ENCODE measurements at regions not wholly inside any gene's neighbourhood (a gene's known extent, or its start where the extent isn't known, plus 50 kb on each side); places are given as distances from the start of the nearest gene placed in this dataset.

DNA sequence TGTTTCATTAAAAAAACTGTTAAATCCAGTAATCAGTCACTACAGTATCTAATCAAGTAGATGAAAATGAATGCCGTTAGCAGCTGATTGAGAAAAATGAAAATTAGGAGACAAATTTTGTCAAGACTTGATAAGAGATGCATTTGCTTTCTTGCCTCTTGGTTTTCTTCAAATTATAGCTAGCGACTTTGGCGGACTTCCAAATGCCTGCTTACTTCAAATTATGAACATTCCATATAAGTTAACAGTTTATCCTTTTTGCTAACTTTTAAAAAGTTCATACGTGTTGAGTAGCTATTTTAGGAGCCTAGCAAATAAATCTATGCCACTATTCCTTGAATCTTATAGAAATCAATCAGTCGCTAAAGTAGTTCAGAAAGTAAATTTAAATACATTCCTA lies 58.8 kb downstream of the PPP4R3C start:
- DNase-seq: no peak
- Histone ChIP-seq H3K4me1 (no peaks in the 10 kb centered on the region), H3K27ac (no peak overlapping the region), H3K4me3 (no peak overlapping the region), H3K27me3 (no peaks in the 10 kb centered on the region), H3K36me3 (no peaks in the 10 kb centered on the region), H3K9me3 (no peaks in the 10 kb centered on the region)
- TF ChIP-seq CTCF (IDR thresholded peaks at IDR 0.05) (no peak), POLR2A (IDR thresholded peaks at IDR 0.05) (no peak)

- TF ChIP-seq POLR2A (IDR thresholded peaks at IDR 0.05) (no peak), CTCF (IDR thresholded peaks at IDR 0.05) (no peak)
- DNase-seq: no peak
- Histone ChIP-seq H3K27me3 (no peaks in the 10 kb centered on the region), H3K27ac (no peak overlapping the region), H3K4me3 (no peak overlapping the region), H3K4me1 (no peaks in the 10 kb centered on the region), H3K9me3 (no peaks in the 10 kb centered on the region), H3K36me3 (no peaks in the 10 kb centered on the region)
Measured at GRCh38 chrX:27399146-27399456, 64.0 kb downstream of the PPP4R3C start.

GRCh38 chrX:27391623-27392022 lies 71.5 kb downstream of the PPP4R3C start:
- no peak for DNase-seq
- no peaks in the 10 kb centered on the region for H3K9me3 ChIP-seq
- TF ChIP-seq POLR2A (IDR thresholded peaks at IDR 0.05) (no peak), CTCF (IDR thresholded peaks at IDR 0.05) (no peak)
- H3K4me3 ChIP-seq: no peak overlapping the region
- H3K27ac ChIP-seq: no peak overlapping the region
- H3K4me1 ChIP-seq: no peaks in the 10 kb centered on the region
- H3K36me3 ChIP-seq: no peaks in the 10 kb centered on the region
- no peaks in the 10 kb centered on the region for H3K27me3 ChIP-seq

GRCh38 chrX:27381419-27381818 lies 81.7 kb downstream of the PPP4R3C start:
- no peak for DNase-seq

DNA sequence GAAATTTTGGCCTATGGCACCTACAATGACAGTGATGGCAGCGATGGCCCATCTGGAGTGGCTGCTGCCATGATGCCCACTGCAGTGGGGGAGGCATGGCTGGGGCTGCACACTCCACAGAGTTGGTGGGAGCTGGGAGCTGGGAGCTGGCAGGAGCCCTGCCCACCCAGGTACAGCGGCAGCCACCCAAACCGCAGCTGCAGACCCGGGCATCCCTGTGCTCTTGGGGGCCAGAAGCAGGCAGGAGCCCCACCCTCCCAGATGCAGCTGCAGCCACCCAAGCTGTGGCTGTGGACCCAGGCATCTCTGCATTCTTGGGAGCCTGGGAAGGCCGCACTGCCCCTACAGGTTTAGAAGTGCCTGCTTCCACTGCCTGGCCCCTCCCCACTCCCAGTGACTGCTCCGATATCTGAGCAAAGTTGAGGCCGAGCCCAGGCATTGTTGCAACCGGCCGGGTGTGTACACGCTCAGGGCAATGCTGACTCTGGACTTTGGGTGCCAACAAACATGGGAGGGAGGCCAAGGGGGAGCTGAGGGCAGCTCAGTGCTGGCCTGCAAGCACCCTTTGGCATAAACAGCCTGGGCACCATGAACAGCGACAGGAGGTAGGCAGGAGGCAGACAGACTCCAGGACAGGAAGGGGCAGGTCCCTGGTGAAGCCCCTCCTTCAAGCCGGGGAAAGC lies 82.8 kb downstream of the PPP4R3C start:
- no peaks in the 10 kb centered on the region for H3K36me3 ChIP-seq
- no peak for DNase-seq
- H3K4me1 ChIP-seq: no peaks in the 10 kb centered on the region
- no peak overlapping the region for H3K4me3 ChIP-seq
- H3K9me3 ChIP-seq: no peaks in the 10 kb centered on the region
- H3K27me3 ChIP-seq: no peaks in the 10 kb centered on the region
- H3K27ac ChIP-seq: no peak overlapping the region
- TF ChIP-seq POLR2A (IDR thresholded peaks at IDR 0.05) (no peak), CTCF (IDR thresholded peaks at IDR 0.05) (no peak)

More at GRCh38 chrX:27381419-27381818, 81.7 kb downstream of the PPP4R3C start:
- TF ChIP-seq CTCF (IDR thresholded peaks at IDR 0.05) (no peak), POLR2A (IDR thresholded peaks at IDR 0.05) (no peak)
- Histone ChIP-seq H3K4me1 (no peaks in the 10 kb centered on the region), H3K4me3 (no peak overlapping the region), H3K9me3 (no peaks in the 10 kb centered on the region), H3K36me3 (no peaks in the 10 kb centered on the region), H3K27me3 (no peaks in the 10 kb centered on the region), H3K27ac (no peak overlapping the region)

GRCh38 chrX:27354021-27354420 lies 109.1 kb downstream of the PPP4R3C start:
- TF ChIP-seq POLR2A (IDR thresholded peaks at IDR 0.05): no peak
- no peaks in the 10 kb centered on the region for H3K36me3 ChIP-seq
- H3K9me3 ChIP-seq: no peaks in the 10 kb centered on the region
- no peaks in the 10 kb centered on the region for H3K27me3 ChIP-seq
- no peak overlapping the region for H3K4me3 ChIP-seq
- H3K4me1 ChIP-seq: no peaks in the 10 kb centered on the region
- no peak for DNase-seq
- no peak overlapping the region for H3K27ac ChIP-seq

Data from Peyer's patch (tissue), 4 donors.